ENCODE measurements at regions not wholly inside any gene's neighbourhood (a gene's known extent, or its start where the extent isn't known, plus 50 kb on each side); places are given as distances from the start of the nearest gene placed in this dataset.

DNA sequence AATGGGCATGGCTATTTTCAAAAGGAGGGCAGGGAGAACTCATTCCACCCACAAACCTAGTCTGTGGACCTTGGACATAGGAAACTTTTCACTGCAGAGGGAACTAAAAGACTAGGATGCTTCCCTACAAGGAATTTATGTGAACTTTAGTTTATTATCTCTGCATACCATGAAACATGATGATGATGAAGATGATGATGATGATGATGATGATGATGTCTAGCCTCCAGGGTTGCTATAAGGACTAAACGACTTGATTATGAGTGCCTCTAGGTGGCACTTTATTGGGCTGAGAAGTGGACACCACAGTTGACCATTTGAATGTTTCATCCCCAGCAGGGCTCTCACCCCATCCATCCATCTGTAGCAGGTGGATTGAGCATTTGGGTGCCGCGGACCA is 260.0 kb upstream of the TCF4 start:
- no peak for DNase-seq (ENCODE audit: low read depth)

DNA sequence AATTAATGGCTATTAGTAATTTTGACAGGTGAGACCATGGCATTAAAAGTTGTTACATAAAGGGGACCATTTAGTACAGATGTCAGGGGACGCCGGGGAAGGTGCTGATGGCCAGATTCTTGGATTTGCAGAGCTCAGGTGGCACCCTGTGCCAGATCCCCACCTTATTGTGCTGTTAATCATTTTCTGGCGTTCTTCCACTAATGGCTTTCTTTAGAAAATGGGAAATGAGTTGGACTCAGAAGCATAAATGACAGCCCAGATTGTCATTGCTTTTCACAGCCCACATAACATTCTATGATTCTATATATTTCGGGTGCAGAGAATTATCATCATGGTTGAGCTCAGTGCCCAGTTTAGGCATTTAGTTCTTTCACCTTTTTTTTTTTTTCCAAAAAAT is 257.2 kb upstream of the TCF4 start:
- no peak for DNase-seq (ENCODE audit: low read depth)

DNA sequence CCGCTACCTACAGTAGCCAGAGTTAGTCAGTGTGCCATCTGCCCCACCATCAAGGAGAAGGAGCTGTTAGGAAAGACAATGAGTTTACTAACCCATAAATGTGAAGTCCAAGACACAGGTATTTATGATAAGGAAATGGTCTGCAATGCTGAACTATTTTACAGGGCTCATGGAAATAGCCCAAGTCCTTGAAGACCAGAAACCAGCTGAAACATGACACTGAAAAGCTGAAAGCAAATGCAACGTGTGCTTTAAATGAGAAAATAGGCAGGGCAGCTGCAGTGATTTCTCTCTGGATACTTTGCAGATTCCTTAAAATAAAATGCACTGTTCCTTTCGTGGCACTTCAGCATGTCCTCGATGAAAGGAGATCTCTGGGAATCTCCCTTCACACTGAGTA is 256.4 kb upstream of the TCF4 start:
- no peak for DNase-seq (ENCODE audit: low read depth)

DNA sequence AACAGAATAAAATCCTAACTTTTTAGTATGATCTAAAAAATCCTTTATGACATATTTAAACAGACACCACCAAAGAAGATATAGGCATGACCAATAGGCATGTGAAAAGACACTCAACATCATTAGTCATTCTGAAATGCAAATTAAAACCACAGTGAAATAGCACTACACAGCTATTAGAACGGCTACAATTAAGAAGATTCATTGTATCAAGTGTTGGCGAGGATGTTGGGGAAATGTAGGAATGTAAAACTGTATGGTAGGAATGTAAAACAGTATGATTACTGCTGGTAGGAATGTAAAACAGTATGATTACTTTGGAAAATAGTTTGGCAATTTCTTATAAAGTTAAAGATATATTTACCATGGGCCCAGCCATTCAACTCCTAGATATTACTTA is 253.3 kb upstream of the TCF4 start:
- DNase-seq (ENCODE audit: low read depth), result no peak

DNA sequence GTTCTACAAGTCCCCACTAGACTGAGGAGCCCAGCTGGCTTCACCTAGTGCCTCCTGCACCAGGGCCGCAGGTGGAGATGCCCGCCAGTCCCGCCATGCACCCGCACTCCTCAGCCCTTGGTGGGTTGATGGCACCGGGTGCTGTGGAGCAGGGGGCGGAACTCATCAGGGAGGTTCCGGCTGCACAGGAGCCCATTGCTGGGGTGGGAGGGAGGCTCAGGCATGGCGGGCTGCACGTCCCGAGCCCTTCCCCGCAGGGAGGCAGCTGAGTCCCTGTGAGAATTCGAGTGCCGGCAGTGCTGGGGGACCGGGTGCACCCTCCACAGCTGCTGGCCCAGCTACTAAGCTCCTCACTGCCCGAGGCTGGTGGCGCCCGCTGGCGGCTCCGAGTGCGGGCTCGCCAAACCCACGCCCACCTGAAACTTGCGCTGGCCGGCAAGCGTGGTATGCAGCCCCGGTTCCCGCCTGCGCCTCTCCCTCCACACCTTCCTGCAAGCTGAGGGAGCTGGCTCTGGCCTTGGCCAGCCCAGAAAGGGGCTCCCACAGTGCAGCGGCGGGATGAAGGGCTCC is 252.7 kb upstream of the TCF4 start:
- no peak for DNase-seq (ENCODE audit: low read depth)

DNA sequence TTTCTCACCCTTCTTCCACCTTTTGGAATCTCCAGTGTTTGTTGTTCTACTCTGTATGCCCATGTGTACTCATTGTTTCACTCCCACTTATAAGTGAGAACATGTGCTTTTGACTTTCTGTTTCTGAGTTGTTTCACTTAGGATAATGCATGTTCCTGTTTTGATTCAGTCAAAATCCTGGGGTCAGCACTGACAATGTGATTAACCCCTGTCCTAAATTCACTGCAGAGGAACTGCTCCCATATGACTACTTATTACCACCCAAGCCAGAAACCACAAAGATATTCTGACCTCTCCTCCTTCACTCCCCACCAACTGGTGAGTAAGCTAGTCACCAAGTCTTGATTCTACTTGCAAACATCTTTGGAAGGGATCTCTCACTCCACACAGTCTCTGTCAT is 251.4 kb upstream of the TCF4 start:
- DNase-seq (ENCODE audit: low read depth), result no peak

DNA sequence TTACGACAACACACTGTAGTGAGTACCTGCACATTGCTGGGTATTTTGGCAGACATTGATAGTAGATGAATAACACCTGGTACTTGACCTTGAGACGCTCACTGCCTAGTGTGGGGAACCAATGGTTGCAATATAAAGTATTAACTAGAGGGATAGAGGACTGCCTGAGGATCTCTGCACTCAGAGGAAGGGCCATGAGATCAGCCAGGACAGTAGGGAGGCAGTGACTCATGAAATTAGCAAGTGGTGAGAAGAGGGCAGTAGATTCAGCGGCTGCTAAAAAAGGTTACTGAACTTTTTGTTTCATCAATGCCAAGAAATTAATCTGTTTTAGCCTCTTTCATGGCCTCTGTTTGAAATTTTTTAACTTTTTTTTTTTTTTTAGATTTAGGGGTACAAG is 250.8 kb upstream of the TCF4 start:
- DNase-seq (ENCODE audit: low read depth), result no peak

DNA sequence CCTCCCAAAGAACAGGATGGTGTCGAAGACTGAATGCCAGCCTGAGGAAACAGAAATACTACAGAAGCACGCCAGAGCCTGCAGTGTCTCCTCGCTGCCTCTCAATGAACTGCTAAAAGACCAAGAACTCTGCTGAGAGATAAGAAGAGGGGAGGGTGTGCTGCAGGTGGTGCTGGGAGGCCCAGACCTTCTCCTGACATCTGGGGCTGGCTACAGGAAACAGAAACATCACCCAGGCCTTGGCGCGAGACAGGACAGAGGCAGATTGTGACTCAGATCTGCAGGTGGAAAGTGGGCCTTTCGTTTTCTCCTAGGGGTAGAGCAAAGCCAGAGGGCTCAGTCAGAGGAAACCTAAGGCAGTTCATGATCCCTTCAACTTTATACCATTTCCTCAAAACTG is 250.3 kb upstream of the TCF4 start:
- no peak for DNase-seq (ENCODE audit: low read depth)

DNA sequence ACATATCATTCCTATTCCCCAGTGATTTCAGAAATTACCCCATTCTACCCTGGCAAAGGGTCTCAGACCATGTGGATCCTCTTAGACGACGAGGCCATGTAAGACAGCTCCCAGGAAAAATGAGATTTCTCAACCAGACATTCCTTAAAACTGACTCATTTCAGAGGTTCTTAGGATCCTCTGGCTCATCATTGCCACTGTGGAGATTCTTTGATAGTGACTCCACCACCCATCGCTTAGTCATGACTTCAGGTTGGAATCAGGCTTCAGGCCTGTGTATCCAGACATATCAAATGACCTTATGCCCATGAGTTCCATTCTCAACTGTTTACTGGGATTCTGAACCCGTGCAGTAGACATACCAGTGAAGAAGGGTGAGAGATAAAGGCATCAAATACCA is 245.6 kb upstream of the TCF4 start:
- DNase-seq (ENCODE audit: low read depth), result peak; percentile 95

DNA sequence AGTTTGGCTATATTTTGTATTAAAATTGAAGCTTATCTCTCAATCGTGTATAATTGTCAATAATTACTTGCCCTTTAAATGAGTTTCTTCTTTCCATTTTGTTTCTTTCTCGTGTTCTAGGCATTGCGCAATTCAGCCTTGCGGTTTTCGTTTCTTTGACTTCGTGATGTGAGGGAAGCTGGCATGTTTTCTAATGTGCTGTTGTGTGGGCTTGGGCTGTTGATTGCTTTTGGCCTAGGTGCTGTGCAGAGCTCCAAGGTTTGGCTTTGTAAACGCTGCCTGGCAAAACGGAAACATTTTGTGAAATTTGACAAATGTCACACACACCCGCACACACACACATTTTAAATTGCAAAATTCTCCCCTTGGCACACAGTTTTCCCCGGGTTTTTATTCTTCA is 242.6 kb upstream of the TCF4 start:
- DNase-seq (ENCODE audit: low read depth), result no peak

DNA sequence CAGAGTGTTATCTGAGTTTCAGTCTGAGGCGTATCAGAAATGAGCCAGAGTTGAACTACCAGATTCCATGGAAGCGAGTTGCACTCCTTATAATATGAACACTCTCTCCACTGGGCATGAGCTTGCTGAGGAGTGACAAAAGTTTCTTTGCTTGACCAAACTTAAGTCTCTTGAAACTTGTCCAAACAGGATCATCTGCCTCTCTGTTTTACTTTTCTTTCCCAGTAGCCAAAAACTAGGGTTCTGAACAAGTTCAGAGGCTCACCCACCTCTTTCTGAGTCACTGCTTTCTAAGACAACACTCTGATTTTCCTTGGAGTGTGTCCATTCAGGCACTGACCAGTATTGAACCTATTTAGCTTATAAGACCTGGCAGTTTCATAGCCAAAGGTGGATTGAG is 233.2 kb upstream of the TCF4 start:
- no peak for DNase-seq (ENCODE audit: low read depth)

DNA sequence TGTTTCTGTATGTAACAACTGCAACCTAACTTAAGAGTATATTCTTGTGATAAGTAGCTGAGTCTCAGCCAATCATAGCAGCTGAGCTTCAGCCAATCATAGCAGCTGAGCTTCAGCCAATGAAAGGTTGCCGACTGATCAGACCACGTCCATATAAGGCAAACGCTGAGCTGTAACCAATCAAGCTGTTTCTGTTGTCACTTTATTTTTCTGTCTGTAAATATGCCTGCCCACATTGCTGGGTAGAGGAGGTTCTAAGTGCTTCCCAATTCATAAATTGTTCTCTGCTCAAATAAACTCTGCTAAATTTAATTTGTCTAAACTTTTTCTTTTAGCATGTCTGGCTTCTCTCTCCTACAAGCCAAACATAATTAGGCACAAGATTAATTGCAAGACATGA is 231.5 kb upstream of the TCF4 start:
- DNase-seq (ENCODE audit: low read depth), result no peak

DNA sequence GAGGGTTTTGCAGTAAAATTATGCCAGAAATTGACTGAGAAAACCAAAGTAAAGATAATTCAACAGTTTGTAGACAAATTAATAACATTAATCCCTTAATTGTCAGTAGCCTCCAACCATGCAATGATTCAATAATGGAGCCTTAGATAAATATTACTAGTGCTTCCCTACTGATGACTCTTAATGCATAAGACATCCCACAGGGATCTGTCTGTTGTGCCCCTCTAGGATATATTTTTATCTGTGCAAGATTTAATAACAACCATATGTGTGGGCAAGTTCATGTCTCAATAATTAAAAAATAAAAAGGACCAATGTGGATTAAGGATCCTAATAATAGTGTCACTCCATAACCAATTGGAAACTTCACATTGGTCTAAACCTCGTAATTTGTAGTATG is 230.3 kb upstream of the TCF4 start:
- DNase-seq (ENCODE audit: low read depth), result no peak

DNA sequence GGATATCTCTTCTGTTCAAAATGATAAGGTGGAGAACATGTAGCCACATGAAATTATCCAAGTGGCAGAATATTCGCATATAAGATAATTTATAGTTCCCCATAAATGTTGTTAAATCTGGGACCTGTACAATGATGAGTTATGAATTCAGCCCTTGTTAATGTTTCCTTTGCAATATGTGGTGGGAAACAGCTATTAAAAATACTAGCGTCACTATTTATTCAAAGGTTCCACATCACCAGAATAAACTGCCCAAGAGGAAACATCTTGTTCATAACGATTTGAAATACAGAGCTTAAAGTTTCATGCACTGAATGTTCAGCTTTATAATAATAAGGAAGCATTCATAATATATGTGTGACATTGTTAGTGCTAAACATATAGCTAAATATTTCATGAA is 223.9 kb upstream of the TCF4 start:
- DNase-seq (ENCODE audit: low read depth), result no peak

DNA sequence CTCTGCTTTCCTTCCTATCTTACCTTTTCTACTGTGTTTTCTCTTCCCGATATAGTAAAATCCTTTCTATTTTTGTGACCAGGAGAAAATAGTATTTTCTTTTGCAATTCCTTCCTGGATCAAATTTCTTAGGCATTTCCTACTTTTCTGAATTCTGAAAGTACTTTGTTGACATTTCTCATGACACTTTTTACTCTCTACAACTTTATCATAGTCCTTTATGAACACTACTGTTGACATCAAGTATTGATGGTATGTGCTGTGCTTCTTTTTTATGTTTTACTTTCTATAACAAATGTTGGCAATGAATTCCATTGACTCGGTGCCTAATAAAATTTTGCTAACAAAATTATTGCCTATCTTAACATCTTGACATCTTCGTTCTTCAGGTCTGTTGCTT is 217.7 kb upstream of the TCF4 start:
- no peak for DNase-seq (ENCODE audit: low read depth)

DNA sequence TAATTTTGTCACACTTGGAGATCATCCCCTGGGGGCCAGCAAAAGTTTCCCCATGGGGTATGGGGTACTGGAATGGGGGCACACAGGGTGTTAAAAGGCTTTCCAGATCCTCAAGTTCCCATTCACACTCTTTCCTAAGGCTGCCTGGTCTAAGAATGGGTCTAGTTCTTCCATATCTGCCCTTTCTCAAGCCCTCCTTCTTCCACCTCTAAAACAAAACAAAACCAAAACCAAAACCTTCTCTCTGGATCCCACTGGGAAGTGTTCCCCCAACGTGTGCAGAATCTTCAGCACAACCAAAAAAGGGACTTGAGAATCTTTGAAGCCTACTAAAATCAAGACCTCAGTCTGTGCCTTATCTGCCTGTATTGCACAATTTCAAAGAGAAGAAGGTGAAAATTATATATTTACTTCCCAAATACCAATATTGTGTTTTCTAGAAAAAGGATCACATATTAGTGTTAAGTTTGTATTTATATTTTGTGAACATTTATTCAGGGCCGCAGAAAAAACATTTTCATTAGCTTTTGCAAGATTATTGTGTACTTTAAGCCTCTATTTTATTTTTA is 207.2 kb upstream of the TCF4 start:
- no peak for DNase-seq (ENCODE audit: low read depth)

DNA sequence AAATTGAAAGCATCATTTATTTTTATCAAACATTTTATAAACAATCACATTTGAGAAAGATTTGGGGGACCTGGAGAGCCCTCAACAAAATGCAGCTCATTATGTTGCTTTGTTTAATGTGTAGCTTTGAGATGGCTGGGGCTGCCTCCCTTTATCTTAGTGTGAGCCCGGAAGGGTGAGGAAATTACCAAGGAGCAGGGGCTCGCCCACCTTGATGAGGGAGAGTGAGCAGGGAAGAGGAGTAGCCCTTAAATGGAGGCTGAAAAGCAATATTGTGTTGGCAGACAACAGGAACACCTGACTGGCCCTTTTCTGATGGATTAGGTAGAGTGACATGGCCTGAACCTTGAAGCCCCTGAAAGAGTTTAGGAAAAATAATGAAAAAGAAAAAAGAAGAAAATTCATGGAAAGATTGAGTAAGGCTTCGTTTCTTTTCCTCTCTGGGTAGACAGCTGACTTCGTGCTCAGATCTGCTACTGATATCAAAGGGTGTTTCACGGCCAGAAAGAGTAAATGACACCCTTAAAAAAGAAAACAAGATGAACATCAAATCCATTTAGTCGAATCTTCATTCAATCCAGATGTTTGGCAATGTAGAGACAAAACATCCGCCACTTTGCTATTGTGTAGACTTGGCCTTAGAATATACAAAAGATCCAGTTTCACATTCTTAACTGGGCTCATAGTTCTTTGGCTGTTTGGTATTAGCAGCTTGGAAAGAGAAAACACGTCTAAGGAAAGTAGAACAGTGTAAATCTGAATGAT is 206.5 kb upstream of the TCF4 start:
- no peak for DNase-seq (ENCODE audit: low read depth)

DNA sequence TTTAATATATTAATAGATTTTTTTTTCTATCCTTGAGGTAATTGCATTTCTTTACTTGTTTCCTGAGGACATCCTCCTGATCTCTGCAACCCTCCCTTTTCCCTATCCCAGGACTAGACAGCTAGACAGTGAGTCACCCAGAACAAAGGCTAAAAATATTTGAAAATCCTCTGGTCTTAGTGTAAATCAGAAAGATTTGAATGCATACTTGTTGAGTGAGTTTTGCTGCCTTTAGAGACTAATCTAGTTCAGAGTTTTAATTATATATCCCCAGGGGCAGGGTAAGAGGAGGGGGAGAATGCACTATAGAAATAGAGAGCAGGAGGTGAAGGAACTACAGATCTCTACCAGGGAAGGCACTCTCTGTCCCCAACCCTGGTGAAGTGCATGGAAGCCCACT is 202.3 kb upstream of the TCF4 start:
- DNase-seq (ENCODE audit: low read depth), result peak; percentile 72

DNA sequence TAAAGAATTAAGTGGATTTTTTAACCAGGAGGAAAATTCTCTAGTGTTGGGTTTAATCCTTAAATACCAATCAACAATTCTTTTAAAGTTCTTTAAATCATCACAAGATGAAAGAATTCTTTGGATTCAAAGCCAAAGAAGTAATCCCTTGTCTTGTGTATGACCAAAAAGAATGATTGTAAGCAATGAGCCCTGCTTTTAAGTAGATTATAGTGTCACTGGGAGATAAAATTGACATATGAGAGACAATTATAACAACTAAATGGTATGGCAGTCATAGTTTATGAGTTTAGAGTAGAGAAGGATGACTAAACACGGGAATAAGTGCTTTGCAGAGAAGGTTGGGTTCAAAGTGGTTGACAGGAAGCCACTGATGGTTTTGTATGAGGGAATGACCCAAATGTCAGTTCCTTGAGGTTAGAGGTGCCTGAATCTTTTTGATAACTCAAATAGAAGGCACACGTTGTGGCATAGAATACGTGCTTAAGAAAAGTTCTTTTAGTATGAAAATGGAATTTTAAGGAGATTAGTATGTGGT is 199.6 kb upstream of the TCF4 start:
- DNase-seq (ENCODE audit: low read depth), result no peak

DNA sequence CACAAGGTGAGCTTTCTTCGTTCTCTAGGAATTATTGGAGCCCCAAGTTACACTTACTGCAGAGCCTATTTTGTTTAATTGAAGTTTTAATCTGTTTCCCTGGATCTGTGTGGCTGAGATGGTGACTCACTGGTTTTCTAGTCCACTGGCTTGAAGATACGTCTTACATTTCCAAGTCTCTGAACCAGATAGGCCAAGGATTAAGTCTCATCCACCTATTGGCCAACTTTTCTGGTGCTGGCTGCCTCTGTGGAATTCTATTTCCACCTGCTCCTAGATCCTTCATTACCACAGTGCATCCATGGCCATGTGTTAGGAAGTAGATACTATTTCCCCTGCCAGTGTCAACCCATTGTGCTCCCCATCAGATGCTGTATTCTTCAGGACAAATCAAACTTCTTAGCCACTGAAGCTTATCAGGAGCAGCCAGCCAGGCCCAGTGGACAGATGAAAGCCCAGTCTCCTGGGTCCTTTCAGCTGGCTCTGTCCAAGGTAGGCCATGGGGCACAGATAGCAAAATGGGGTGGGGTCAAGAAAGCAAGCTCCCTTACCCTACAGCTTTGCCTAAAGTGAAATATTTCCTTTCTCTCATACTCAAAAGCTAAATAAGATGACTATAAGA is 198.8 kb upstream of the TCF4 start:
- no peak for DNase-seq (ENCODE audit: low read depth)

DNA sequence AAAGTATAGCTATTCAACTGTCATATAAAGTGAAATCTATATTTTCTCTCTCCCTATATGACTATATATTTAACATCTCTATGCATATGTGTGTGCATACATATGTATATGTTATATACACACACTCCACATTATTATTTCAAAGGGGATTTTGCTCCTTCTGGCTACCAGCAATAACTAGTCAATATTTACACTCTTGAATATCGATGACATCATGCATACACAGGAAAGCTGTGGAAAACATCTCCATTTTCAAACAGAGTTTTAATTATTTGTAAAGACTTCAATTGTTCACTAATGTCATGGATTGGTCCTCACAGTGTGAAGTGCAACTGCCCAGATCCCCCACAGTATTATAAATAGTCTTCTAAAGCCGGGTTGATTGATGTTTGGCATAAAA is 195.9 kb upstream of the TCF4 start:
- DNase-seq (ENCODE audit: low read depth), result no peak

DNA sequence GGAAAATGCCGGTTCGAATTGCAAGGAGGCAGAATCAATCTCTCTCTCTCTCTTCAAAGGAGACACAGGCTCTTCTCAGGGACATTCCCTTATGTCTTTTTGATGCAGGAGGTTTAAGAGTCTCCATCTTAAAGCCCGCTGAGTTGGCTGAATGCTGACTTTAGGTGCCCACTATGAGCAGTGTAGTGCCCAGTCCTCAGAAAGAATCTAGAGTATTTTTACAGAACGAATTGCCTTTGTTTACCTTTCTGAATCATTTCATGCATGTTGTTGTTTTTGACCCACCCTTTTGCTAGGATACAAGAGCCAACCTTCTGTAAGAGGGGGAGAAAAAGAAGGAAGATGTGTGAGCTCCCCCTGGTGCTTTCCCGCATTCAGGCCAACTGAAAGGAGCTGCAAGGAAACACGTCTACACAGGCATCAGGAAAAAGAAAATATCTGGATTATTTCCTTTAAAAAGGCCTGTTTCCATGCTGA is 193.5 kb upstream of the TCF4 start:
- no peak for DNase-seq (ENCODE audit: low read depth)

DNA sequence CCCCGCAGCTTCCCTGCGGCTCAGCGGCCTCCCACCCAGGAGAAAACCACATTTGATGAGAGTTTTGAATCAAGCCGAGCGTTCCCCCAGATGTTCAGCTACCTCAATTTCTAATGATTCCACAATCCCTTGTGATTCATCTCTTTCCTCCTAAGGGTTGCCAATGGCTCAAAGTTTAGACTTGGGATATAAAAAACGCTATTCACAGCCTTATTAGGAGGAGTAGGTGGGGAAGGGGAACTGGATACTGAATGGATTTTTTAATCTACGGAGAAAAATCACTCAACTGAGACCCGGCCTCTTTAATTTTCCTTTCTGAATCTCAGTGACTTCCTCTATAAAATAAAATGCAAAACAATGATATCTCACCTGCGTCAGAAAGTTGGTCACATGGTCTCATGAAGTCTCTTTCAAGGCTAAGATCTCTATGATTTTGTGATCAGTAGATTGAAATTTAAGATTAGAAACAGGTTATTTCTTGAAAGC is 192.6 kb upstream of the TCF4 start:
- no peak for DNase-seq (ENCODE audit: low read depth)

Data from HS-5 (cell line).